Pulmonary artery endothelial cell (primary cell): ENCODE measurements at regions not wholly inside any gene's neighbourhood (a gene's known extent, or its start where the extent isn't known, plus 50 kb on each side); places are given as distances from the start of the nearest gene placed in this dataset.
"Not testable (repeated sequence)": the region's sequence is repeated elsewhere in the genome, so short reads cannot be mapped to it uniquely, and the experiment has no call there.

Experiments used
- DNase-seq: peaks from one replicate; pipeline ENCODE4 v3.0.0-alpha.2; 2011; ENCODE audit warnings: low read depth, low spot score

- not testable (repeated sequence) for DNase-seq
Observed at GRCh38 chr7:36065563-36066342, 87.3 kb upstream of the EEPD1 start.

DNA sequence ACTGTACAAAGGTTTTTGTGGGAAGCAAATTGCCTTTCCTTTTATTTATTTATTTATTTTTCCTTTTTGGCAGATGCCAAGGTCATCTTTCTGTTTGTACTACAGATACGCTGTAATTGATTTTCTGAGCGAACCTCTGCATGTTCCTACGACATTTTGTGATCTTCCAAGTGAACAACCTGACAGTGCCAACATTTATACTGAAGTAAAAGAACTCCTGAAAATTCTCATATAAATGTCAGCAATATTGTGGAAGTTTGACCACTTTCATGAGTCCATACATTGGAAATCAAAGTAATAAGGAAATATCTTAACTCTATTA, 86.8 kb upstream of the EEPD1 start:
- DNase-seq = no peak

DNA sequence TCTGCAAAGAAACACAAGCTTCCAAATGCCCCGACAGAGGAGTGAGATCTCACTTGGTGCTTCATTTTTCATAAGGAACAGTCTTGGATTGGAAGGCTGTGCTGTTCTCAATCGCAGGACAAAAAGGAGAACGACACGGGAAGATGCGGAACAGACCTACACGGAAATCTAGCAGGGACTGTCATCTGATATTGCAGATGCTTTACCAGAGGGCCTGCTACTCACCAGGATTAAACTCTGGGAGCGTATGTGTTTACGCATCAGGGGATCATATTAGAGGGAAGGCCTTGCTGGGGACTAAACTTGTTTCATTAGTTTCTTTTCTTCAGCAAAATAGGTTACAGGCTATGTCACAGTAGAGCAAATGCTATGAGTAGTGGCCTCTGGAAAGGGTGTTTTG, 82.8 kb upstream of the EEPD1 start:
- no peak for DNase-seq

DNA sequence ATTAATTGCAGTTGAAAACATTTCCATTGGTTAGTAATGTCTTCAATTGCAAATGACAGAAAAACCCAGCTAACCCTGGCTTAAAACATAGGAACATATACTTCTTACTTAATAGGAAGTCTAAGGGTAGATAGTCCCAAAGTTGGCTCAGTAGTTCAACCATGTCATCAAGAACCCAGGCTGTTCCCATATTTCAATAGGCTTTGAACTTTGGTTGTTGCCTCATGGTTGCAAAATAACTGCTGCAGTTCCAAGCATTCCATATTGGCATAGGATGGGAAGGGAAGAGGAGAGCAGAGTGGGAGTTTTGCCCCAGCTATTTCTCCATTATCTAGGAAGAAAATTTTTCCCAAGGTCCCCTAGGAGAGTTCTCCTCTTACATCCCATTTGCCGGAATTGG, 81.4 kb upstream of the EEPD1 start:
- no peak for DNase-seq

DNA sequence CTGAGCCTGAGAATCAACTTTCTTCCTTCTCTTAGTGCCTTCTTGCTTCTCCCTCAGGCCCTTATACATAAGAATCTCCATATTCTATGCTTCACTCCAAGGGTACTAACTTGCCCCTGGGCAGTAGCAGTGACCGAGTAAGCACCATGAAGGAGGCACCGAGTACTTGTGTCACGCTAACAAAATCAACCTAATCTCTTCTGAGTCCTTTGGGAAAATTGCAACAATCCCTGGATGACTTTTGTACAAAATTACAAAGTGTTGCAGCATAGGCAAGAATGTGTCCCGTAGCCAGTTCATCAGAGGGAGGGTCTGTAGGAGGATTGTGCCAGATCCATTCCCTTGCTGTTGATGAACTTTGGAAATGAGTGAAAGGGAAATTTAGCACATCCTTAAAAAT, 80.4 kb upstream of the EEPD1 start:
- no peak for DNase-seq

DNA sequence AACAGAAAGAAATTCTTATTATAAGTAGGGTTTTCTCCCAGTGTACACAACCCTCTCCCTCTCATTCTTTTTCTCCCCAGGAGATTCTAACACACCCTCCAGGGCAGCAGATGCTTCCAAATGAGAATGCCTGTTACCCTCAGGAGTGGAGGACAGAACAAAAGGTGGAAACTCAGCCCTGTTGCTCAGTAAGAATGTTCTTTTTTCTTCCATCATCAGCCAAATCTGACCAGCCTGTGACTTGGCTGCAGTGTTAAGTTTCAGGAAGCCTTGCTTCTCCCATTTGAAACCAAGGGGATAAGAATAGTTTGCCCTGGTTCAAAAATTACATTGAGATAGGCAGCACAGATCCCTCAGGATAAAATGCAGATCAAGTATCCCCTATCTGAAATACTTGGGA, 77.5 kb upstream of the EEPD1 start:
- DNase-seq = no peak

DNA sequence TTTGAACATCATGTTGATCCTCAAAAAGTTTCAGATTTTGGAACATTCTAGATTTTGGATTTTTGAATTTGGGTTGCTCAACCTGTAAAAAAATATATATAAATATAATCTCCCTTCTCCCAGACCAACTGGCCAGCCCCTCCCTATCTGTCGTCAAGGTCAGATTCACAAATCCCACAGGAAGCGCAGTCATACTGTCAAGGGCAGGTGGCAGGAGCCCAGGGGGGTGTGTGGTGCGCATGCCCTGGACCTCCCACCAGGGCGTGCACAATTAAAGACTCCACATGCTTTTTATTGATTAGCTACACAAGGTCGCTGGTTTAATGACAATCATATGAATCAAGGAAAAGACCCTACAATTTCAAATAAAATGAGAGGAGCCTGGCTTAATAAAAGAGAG, 77.0 kb upstream of the EEPD1 start:
- no peak for DNase-seq

GRCh38 chr7:36078816-36079360, 74.2 kb upstream of the EEPD1 start:
- DNase-seq = no peak

GRCh38 chr7:36079446-36080025, 73.5 kb upstream of the EEPD1 start:
- no peak for DNase-seq

DNA sequence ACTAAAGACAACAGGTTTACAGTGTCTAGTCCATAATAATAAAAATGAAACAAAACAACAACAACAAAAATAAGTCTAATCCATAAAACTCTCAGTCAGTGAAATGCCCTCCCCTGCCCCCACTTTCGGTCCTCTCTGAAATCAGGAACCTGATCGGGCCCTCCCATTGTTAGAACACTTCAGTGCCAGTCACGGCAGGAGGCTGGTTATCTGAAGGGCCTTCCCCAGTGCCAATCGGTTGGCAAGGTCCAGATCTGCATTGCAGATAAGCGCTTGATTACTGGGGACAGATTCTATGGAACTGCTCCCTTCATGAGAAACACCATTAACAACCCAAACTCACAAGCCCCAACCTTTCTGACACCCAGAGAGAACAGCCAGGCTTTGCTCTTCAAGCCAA, 72.2 kb upstream of the EEPD1 start:
- DNase-seq = no peak

DNA sequence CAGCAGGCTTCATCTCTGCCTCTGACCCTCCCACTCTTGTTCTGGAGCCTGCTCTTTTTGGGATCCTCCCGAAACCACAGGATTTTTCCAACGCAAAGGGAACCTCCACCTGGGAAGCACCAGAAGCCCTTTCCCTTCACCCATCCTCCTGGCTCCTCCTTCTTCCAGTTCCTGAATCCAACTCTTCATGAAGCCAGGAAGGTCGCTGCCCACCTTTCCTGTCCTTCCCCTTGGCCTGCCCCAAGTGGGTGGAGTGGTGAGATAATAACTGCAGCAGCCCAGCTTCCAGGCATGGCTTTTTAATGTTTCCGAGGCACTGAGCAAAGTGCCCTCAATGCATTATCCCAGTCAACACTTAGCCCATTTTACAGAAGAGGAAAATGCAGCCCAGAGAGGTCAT, 70.8 kb upstream of the EEPD1 start:
- no peak for DNase-seq

- DNase-seq = no peak
Observed at GRCh38 chr7:36082910-36083309, 70.1 kb upstream of the EEPD1 start.

DNA sequence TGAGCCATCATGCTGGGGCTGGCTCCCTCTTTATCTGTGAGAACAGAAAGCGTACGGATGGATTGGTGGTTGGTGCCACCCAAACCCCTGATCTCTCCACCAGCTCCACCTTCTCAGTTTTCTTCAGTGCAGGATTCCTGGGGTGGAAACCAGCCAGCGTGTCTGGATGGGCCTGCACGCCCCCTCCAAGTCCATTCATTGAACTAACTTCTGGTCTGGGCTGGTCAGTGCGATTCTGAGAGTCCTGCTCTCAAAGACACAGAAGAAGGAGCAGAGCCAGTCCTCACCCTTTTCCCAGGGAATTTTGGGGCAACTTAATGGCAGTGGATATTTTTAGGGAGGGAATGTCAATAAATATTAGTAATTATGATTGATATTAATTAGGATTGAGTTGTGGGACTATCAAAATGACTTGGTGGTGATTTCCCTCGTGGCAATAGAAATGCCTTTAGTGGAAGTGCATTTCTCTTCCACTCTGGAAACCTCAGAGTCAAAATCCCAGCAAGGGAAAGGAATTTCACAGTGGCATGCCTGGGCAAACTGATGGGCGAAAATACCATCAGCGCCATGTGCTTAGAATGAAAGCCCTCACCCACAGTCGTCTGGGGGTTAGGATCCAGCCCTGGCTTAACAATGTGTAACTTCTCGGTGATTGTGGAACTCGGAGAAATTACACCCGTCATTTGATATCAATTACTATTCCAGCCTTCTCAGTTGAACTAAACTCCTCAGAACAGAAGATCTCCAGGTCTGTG, 69.3 kb upstream of the EEPD1 start:
- no peak for DNase-seq

DNA sequence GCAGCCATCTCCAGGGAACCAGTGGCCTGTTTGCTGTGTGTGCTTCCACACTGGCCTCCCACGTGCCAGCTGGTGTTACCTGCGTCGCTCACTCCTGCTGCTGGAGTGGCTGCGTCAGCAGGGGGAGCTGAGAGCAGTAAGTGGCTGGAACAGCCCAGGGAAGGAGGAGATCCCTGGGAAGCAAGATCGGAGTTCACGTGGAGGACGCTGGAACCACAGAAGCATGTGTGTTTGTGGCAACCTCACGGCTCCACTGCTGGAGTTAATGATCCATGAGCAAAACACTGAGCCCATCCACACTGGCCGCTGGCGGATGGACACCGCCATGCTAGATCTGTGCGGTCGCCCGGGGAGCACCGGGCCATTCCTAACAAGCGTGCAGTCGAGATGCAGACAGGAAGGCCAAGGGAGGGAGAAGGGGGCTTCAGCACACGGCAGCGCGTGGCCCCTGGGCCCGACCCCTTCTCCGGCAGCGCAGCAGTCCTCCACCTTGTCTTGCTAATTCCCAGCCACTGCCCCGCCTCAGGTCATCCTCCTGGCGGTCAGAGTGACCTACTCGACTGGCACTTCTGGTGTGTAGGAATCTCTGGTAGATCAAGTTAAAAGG, 68.5 kb upstream of the EEPD1 start:
- DNase-seq = no peak

- DNase-seq = no peak
Observed at GRCh38 chr7:36085096-36085495, 68.0 kb upstream of the EEPD1 start.

GRCh38 chr7:36086571-36086970, 66.5 kb upstream of the EEPD1 start:
- DNase-seq = no peak

DNA sequence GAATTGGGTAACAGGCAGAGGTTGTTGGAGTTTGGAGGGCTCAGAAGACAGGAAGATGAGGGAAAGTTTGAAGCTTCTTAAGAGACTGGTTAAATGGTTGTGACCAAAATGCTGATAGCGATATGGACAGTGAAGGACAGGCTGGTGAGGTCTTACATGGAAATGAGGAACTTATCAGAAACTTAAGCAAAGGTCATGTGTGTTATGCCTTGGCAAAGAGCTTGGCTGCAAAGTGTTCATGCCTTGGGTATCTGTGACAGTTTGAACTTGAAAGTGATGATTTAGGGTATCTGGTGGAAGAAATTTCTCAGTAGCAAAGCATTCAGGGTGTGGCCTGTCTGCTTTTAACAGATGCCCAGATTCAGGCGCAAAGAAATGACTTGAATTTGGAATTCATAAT, 64.5 kb upstream of the EEPD1 start:
- DNase-seq = no peak

DNA sequence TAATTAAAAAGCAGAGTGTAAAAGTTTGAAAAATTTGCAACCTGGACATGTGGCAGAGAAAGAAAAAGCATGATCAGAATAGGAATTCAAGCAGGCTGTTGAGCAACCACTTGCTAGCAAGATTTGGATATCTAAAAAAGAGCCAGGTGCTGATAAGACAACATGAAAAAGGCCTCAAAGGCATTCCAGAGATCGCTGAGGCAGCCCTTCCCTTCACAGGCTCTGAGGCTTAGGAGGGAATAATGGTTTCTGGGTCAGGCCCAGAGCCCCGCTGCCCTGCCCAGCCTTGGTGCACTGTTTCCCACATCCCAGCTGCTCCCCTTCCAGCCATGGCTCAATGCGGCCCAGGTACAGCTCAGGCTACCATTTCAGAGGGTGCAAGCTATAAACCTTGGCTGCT, 64.1 kb upstream of the EEPD1 start:
- DNase-seq = no peak

DNA sequence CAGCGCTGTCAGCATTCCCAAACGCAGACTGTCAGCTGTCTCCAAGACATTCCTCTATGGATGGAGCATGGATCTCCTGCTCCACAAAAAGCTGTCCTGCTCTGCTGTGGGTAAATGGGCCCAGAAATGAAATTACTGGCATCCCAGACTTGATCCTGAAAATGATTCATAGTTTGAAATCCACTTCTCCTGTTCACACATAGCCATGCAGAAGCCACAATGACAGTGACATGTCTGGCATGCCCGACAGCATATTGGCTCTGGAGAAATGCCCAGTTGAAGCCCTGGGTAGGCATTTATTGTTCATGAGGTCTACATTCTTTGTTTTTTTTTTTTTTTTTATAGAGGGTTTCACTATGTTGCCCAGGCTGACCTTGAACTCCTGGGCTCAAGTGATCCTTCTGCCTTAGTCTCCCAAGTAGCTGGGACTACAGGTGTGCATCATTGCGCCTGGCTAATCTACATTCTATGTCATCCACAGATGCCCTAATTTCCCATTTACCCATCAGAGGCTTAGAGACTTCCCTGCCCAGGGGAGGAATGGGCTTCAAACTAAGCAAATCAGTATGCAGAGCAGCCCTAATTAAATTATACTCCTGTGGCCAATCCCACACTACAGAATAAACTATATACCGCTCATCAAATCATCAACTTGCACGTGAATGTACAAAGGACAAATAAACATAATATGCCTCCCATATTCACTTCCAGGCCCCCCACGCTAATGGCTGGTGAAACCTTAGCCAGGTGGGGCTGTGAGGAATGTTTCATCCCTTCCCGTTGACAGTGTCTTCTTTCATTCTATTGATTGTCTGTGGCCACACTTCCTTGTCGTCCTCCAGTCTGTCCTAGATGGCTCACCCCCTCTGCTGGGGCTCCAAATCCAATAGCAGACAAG, 61.8 kb upstream of the EEPD1 start:
- no peak for DNase-seq

- DNase-seq = no peak
Observed at GRCh38 chr7:36091874-36092176, 61.2 kb upstream of the EEPD1 start.

DNA sequence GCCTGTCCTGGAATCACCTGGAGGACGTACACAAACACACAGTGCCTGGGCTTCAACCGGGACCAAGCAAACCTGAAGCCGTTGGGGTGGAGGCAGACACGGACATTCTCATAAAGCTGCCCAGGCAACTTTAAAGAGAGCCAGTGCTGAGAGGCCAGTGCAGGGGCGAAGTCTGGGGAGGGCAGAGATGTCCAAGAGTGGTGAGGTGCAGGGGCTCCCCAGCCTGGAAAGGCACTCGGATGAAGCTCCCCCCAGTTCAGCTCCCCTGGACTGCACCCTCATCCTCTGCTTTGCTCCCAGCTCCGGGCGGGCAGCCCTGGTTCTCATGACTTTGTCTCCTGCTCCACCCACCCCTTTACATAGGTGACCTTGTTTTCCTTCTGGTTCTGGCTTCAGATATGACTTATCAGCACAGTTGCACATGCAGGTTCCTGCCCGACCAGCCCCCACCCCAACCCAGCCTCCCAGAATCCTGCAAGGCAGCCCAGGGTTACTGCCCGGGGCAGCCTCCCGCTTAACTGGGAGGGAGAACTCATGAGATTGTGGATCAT, 60.8 kb upstream of the EEPD1 start:
- no peak for DNase-seq
